HG03442 (cell line): ENCODE measurements at regions not wholly inside any gene's neighbourhood (a gene's known extent, or its start where the extent isn't known, plus 50 kb on each side); places are given as distances from the start of the nearest gene placed in this dataset.
"Not testable (repeated sequence)": the region's sequence is repeated elsewhere in the genome, so short reads cannot be mapped to it uniquely, and the experiment has no call there.

Experiments used
- ATAC-seq: cut with Tn5 transposase; IDR thresholded peaks from one replicate; pipeline ENCODE4 v1.9.1; 2021; ENCODE audit warnings: mild to moderate bottlenecking, moderate library complexity; ENCODE audit not compliant: unreplicated experiment

- no peak for ATAC-seq
These were observed 631.3 kb downstream of the EFNB2 start for GRCh38 chr13:105904034-105904742.

- ATAC-seq: no peak
These were observed 633.1 kb downstream of the EFNB2 start for GRCh38 chr13:105902396-105902795.

GRCh38 chr13:105897575-105897974, 637.9 kb downstream of the EFNB2 start:
- no peak for ATAC-seq

GRCh38 chr13:105894697-105895096, 640.8 kb downstream of the EFNB2 start:
- ATAC-seq: no peak

- ATAC-seq: no peak
These were observed 645.0 kb downstream of the EFNB2 start for GRCh38 chr13:105890509-105890908.

GRCh38 chr13:105878119-105878700, 657.3 kb downstream of the EFNB2 start:
- ATAC-seq: no peak

GRCh38 chr13:105874814-105875213, 660.6 kb downstream of the EFNB2 start:
- no peak for ATAC-seq

- no peak for ATAC-seq
These were observed 663.7 kb downstream of the EFNB2 start for GRCh38 chr13:105871768-105872167.

- no peak for ATAC-seq
These were observed 664.1 kb downstream of the EFNB2 start for GRCh38 chr13:105871326-105871725.

GRCh38 chr13:105863300-105863920, 672.1 kb downstream of the EFNB2 start:
- ATAC-seq: no peak

GRCh38 chr13:105848494-105848893, 687.0 kb downstream of the EFNB2 start:
- no peak for ATAC-seq

GRCh38 chr13:105847527-105848291, 687.8 kb downstream of the EFNB2 start:
- no peak for ATAC-seq

GRCh38 chr13:105846923-105847322, 688.5 kb downstream of the EFNB2 start:
- no peak for ATAC-seq

- ATAC-seq: no peak
These were observed 694.2 kb downstream of the EFNB2 start for GRCh38 chr13:105841286-105841685.

GRCh38 chr13:105838231-105838630, 697.2 kb downstream of the EFNB2 start:
- no peak for ATAC-seq

GRCh38 chr13:105837295-105837694, 698.2 kb downstream of the EFNB2 start:
- ATAC-seq: not testable (repeated sequence)

- ATAC-seq: no peak
These were observed 704.6 kb downstream of the EFNB2 start for GRCh38 chr13:105830821-105831220.

- no peak for ATAC-seq
These were observed 708.2 kb downstream of the EFNB2 start for GRCh38 chr13:105827111-105827809.

GRCh38 chr13:105825071-105825470, 710.4 kb downstream of the EFNB2 start:
- ATAC-seq: no peak

- no peak for ATAC-seq
These were observed 714.1 kb downstream of the EFNB2 start for GRCh38 chr13:105821337-105821736.

GRCh38 chr13:105820415-105820814, 715.0 kb downstream of the EFNB2 start:
- no peak for ATAC-seq
